Stimulated activated CD4-positive, alpha-beta T cell treated with anti-CD3 and anti-CD28 coated beads, Interleukin-1b, Interleukin-23, amount 100 ng/mL, for 48 hours (primary cell): ENCODE measurements at regions not wholly inside any gene's neighbourhood (a gene's known extent, or its start where the extent isn't known, plus 50 kb on each side); places are given as distances from the start of the nearest gene placed in this dataset.

Source experiments
- DNase-seq: peaks from one replicate; pipeline ENCODE4 v3.0.0-alpha.2; 2020

DNA sequence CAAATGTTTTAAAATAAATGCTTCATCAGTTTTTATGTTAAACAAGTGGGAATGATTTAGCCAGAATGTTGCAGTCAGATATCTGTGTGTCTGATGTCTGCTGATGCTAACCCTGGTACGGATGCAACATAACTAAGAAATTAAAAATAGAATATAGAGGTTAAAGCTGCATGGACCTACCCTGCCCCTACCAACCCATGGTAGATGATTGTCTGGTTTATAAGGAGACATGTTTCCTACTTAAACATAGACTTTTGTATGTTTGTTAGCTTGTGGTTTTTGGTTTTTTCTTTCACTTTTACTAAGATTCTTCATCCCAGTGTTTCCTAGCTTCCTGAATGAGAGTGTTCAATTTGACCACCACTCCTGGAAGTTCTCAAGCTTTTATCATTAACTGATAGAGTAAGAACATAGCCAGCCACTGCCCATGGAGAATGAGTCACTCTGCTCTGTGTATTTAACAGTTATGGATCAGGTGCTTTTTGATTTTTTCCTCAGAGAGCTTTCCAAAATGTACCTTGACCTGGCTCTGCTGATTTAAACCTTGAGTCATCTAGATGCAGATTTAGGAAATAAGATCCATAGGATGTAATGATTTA lies 70.7 kb upstream of the VEPH1 start:
- DNase-seq = no peak

DNA sequence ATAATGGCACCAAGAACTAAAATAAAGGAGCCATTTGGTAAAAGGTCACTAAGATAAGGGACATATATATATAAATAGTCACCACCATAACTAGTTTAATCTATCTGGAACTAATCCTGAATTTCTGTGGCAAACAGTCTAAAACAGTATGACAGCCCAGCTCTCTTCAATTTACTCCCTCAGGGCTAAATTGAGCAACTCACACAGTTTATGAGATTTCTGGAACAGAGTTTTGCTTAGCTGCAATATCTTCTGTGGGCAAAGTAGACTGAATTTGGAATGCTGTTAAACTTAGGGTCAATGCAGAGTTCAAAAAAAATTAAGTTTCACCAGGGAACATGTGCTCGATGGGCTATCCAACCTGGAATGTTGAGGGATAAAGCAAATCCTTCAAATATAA lies 70.1 kb upstream of the VEPH1 start:
- DNase-seq = no peak

DNA sequence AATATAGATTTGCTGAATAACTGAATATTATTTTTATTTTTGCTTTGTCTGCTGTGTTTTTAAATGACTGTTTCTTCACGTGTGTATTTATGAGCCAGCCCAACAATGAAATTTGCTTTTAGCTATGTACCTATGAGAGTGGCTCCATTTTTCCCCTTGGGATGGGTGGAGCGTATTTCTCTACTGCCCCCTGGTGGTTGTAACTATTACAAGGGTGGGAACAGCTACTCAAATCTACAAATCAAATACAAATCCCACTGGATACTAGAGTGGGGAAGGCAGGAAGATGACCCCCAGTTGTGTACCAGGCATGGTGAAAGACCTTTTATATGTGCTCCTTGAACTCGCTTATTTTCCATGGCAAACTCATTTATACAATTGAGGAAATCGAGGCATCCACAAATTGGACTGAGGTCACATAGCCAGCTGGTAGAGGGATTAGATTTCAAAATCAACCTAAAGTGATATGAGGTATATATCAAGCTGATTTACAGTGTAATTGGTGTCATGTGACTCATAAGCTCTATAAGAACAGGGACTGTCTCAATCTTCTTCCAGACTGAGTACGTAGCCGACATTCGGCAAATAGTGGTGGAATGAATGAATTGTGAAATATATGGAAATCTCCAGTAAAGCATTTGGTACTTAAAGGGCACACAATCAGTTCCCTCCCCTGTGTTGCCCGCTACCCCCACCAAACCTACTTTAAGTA lies 69.5 kb upstream of the VEPH1 start:
- no peak for DNase-seq

DNA sequence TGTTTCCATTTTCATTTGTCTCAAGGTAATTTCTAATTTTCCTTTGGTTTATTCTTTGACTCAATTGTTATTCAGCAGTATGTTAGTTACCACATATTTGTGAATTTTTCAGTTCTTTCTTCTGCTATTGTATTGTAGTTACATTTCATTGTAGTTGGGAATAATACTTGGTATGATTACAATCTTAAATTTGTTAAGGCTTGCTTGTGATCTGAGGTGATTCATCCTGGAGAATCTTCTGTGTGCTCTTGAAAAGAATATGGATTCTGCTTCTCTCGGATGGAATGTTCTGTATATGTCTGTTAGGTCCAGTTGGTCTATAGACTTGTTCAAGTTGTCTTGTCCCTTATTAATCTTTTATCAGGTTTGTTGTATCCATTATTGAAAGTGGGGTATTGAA lies 63.4 kb upstream of the VEPH1 start:
- no peak for DNase-seq

DNA sequence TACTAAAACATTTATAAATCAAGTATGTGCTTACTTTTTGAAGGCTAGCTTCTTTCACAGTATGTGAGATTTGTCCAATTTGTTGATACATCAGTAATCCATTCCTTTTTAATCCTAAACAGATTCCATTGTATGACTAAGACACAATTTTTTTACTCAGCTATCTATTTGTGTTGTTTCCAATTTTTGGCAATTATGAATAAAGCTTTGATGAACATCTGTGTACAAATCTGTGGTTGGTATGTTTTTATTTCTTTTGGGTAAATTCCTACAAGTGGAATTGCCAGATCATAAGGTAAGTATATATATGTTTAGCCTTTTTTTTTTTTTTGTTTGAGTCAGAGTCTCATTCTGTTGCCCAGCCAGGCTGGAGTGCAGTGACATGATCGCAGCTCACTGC lies 56.2 kb upstream of the VEPH1 start:
- no peak for DNase-seq
